NCI-H1694 treated with DMSO at 0.1 percent for 48 hours (cell line): ENCODE measurements at regions not wholly inside any gene's neighbourhood (a gene's known extent, or its start where the extent isn't known, plus 50 kb on each side); places are given as distances from the start of the nearest gene placed in this dataset.

Experiments
- DNase-seq: peaks from one replicate; lab custom pipeline; 2025; lab: John Stamatoyannopoulos, UW

DNA sequence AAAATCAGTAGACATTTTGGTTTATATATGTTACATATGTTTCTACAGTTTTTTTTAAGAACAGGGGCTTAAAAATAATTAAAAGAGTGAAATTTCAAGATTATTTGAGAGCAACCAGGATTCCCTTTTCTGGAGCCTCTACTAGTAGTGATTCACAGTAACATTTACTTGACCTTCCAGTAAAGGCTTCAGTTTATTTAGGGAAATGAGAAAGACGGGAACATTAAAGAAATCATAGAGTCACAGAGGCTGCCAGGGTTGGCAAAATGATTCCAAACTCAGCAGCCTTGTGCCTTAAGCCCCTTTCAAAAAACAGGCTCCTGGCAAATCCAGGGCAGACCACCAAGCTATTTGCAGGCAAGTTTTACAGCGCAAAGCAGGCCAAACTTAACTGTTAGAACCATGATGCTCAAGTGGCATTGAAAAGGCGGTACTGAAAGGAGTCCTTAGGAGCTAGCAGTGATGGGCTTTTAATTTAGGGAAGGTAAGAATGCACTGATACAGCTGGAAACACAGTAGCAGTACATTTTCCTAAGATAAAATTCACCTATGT, 201.1 kb upstream of the ADAMTS9 start:
- DNase-seq: no peak

DNA sequence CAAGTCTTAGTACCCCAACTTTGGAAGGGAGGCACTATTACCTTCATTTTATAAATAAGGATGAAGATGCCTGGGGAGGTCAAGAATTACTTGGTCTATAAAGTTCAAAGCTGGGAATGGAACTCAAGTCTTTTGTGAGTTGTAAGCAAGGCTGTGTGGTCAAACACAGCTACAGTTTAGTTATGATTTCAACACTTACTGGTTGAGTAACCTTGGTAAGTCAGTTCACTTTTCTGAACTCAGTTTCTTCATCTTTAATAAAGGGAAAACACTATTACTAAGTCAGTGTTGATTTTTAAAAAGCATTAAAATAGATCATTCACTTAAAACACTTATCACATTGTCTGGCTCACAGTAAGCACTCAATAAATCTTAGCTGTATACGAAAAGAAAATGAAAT, 200.4 kb upstream of the ADAMTS9 start:
- DNase-seq: no peak

DNA sequence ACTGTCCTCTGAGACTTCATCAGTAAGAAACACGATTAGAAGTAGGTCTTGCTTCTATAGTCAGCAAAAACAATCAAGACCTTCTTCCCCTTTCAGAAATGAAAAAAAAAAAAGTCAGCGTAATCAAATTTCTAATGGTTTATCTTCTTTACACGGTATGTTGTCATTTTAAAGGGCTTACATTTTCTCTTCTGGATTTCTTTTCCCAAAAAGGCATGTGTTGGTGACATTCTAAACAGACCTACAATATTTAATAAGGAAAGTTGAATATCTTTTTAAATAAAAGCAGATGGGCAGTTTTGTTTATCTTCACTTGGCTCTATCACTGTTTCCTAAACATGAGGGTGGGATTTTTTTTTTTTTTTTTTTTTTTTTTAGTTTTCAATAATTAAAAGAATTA, 197.3 kb upstream of the ADAMTS9 start:
- no peak for DNase-seq

DNA sequence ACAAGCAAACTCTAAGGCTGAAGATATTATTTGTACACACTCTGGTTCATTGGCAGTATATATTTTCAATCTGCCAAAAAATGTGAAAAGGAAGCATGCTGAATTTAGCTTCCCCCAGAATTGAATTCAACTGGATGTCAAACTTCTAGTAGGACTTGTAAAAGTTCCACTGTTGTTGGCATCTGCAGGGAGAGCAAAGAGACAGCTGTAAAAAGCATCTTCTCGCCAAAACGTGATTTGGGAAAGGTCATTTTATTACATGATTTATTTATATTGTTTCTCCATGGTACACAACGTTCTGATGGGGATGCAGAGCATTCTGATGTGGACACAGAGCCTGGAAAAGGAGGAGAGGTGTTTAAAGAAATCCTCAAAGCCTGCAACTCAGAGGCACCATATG, 196.7 kb upstream of the ADAMTS9 start:
- no peak for DNase-seq

DNA sequence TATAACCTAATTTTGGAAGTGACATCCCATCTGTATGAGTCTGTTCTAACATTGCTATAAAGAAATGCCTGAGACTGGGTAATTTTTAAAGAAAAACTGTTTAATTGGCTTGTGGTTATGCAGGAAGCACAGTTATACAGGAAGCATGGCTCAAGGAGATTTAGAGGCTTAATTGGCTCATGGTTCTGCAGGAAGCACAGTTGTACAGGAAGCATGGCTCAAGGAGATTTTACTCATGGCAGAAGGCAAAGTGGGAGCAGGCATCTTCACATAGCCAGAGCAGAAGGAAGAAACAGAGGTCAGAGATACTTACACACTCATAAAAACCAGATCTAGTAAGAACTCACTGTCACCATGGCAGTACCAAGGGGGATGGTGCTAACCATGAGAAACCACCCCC, 193.1 kb upstream of the ADAMTS9 start:
- no peak for DNase-seq

DNA sequence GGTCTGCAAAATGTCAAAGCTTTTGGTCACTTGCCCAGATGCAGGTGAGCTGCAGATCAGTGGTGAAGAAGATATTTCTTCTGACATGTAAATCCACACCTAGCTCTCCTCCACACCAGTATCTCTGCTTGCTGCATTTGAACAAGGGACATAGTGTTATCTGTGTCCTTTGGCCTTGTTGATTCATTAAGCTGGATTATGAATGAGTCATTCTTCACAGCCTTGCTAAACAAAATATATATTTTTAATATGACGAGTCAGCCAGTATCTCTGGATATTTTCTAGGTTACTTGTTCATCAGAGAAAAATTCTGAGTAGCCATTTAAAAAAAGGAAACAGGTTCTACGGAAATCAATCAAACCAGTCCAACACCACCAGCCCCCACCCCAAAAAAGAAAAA, 190.6 kb upstream of the ADAMTS9 start:
- DNase-seq: no peak

DNA sequence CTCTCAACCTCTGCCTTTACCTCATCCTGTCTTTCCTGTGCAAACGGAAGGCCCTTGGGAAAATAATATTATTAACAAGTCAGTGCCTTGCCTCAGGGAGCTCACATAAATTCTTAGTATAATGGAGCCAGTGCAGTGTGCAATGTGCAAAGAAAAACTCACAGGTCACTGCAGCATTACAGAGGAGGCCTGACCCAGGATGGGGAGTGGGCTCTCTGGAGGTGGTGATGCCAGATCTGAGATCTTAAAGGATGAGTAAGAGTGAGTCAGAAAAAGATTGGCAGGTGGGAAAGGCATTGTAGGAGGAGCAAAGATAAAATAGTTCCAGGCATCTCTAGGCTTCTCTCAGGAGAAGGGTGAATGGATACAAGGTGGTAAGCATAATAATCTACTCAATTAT, 185.6 kb upstream of the ADAMTS9 start:
- DNase-seq: no peak

DNA sequence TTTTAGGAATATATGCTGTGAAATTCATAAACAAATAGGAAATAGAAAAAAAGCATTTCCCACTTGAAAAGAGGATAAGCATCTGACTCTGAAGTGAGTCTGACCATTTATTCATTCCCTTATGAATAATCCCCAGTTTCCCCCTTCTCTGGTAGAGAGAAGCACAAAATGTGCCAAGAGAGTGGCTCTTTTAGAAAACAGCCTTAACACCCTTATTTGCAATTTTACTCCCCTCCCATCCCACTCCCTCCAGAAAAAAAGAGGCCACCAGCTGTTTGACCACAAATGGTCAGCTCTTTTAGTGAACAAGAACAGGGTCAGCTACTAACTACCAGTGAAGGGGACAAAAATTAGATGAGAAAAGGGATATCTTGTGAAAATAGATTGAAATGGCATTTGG, 184.5 kb upstream of the ADAMTS9 start:
- no peak for DNase-seq

DNA sequence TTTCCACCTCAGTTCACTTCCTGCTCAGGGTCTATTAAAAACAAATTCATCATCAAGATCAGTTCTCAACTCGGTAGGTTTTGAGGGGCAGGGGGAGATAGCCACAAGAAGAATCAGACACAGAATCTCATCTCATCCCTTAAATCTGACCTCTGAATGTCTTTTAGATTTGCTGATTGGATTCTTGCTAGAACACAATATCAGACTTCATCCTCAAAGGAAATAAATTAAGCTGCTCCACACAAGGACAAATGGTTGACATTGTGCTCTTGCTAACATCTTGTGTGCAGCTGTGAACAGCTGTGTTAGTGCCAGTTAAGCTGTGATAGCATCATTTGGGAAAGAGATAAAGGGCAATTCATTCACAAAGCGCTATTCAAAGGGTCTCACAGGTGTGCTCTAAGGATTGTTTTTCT, 184.0 kb upstream of the ADAMTS9 start:
- no peak for DNase-seq

DNA sequence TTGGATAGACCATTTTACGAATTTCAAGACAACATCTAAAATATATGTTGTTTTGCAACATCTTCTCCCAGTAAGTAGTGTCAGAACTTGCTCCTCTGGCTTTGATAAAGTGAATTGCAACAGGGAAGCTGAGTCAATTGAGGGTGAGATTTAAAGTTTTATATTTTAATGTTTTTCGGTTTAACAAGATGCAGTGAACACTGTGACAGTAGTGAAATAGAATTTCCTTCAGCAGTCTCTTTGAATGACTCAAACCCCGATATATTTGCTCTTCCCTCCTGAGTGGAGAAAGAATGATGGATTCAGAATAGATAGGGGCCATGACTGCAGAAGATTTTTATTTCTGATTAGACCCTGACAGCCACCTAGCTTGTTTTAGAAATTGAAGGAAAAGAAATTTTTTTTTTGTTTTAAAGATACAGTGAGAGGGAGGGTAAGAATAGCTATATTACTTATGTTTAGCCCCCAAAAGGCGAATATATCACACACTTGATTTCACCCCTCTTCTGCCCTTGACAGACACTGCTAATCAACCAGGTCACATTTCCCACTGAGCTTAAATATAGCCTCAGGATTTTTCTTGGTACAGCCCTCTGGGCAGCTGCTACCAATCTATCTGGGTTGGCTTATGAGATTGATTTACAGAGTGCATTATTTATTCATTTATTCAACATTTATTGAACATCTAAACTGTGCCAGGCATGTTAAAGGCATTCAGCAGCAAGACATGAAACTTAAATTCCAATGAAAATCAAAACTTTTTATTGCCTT, 183.3 kb upstream of the ADAMTS9 start:
- DNase-seq: no peak

DNA sequence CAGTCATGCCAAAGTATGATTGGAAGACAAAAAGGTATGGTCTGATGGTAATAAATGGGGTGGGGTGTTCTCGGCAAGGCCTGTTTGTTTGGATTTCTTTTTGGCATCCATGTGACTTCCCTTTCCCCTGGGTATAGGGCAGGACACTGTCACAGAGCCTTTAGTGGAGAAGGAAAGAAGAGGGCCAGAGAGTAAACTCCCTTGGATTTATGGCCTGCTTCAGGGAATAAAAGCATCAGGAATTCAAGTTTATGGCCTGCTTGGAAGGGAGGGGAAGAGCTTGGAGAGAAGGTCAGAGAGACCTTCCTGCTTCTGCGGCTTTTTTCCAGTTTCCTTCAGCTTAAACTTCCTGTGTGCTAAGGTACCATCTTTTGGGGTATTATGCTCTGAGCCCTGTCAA, 179.4 kb upstream of the ADAMTS9 start:
- DNase-seq: no peak

DNA sequence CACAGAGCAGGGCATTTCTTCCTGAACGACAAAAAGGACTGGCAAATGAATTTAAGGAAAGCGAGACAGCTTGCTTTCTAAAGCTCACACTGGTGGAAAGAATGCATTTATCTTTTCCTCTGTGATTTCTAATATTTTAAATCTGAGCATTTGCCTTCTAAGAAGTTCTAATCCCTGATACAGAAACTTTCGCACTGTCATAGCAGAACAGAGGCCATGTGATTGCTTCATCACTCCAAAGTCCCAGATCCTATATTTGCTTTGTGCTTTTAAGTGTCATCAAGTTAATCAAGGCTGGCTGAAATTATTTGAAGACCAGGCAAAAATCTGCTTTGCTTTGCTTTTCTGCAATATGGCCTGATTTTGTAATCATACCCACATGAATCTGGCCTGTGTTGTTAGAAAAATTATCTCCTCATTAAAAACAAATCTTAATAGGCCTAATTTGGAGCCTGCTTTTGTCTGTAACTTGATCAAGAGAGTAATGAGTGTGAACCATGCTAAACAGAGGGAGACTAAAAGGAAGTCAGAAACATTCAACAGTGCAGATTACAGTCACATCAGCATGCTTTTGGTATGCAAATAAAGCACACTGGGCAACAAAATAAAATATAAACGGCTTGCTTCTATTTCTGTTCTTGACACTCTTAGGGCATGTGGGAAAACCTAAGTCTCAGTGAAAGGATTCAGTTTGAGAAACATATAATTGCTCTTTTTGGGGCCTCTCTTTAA, 178.2 kb upstream of the ADAMTS9 start:
- no peak for DNase-seq

DNA sequence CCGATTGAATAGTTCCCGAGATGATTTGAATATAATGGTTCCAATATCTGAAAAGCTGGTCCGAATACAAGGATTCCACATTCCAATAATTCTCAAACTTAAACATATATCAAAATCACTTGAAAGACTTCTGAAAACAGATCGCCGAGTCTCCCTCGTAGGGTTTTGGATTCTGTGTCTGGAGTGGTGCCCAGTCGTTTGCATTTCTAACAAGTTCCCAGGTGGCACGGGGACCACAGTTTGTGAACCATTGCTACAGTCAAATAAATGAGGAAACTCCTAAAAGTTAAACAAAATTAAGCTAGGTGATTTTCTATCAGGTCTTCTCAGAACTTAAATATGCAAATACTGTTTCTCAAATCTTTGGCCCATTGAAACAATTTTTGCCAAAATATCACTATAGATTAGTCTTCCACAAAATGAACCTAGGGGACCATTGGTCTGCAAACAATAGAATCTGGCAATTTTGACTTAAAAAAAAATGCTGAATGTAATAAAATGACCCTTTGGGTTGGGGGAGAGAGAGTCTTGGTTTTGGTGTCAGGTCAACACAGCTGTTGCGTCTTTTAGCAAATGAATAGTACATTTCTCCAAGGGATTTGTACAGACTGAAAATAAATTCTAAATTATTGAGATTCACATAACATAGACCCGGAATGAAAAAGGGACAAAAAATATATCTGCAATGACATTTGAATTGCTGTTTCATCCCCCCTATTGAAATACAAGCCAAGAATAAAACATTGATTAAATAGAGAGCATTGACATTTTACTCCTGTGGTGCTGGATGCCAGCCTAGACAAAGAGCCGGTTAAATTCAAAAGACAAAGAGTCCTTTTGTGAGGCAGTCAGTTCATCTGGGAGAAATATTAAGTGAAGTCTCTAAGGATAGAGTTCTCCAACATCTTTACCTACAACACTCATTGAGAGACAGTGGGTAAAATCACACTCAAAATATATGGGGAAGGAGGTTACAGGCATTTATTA, 175.7 kb upstream of the ADAMTS9 start:
- no peak for DNase-seq

DNA sequence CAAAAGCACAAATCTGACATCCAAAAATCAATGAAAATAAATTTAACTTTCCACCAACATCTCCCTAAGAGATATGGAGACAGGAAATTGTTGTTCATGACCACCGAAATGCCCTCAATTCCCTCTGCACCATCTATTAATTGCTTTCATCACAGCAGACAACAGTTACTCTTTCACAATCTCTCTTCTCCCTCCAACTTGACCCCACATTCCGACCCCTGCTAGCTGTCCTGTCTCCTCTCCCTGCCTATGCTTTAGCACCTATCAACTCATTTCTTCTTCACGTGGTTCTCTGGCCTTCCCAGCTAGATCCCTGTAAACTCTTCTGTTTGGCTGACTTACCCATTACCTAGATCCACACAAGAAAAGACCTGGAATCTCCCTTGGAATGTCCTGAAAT, 173.9 kb upstream of the ADAMTS9 start:
- DNase-seq: no peak

DNA sequence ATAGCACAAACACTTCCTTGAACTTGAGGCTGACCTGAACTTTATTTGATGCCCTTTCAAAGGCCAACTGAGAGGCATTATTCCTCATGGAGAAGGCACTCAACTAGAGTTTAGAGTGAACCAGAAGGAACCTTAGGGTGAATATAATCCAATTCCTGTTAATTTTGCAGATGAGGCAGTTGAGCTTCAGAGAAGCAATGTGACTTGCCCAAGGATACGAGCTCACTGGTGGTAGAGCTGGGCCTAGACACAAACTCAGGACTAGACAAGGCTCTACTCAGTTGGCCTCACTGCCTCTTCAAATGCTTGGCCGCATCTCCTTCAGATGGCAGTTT, 172.7 kb upstream of the ADAMTS9 start:
- DNase-seq: no peak

DNA sequence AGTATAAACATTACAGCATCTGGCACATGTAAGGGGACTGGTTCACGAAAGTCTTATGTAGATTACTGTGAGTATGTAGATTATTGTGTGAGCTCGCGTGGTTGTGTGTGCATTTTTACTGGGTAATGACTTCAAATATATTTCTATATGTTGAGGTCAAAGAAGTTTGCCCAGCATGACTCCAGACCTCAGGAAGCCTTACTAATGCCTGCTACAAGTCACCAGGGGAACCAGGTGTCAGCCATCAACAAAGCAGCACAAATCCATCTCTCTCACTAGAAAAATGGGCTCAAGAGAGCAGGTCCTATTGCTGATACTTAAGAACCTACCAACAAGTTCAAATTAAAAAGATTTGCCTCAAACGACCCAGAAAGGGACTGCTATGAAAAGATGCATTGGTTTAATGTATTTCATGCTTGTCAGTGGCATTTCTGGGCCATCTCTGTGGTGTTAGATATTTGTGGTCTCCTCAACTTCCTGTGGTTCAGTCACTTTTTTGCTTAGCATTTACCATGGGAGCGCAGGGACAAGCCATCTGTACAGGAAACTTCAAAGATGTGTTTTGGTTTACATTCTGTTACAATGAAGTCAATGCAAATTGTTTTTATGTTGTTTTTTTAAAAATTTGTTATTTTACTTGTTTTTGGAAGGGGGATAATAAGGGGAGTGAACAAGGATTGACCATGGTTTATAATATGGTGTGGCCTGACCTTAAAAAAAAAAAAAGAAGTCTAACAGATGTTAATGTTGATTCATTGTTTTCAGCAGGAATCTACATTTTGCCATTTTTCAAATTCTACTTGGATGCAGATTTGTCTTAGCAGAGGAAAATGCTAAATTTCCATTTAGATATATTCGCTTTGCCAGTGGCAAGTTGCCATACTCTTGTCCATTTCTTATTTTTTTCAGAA, 172.1 kb upstream of the ADAMTS9 start:
- DNase-seq: no peak

DNA sequence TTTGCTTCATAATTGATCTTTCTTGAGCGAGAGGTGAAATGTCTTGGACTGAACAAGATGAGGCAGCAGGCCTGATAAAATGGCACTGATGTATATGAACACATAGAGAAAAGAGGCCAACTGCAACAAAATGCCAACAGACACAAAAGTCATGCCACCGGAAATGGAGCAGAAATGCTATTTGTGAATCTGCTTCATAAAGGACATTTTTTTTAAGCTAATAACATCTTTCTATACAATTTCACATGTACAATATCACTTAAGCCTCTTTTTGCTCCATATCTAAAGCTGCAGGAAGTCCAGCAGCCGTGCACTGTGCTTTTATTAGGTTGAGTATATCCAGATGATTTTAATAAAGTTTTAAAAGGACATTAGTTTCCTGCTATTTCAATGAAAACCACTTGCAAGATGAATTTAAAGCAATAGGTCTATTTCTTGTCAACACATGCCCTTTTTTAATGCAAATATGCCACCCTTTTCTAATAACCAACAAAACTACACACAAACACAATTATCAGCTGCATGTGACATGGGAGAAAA, 169.2 kb upstream of the ADAMTS9 start:
- DNase-seq: no peak

DNA sequence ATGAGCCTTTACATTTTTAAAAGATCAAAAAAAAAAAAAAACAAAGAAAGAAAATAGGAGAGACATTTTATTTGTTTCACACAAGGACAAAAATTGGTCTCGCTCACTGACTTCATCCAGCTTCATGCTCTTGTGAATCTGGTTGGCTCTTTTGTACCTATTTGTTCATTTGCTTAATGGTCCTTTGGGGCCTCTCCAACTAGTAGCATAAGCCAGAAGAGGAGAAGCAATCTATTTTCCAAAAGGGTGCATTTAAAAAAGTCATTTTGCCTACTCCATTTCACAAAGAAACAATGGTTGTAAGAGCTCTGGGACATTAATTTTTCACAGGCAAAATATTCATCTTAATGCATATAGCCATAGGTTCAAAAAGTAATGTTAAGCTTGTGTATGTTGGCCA, 168.3 kb upstream of the ADAMTS9 start:
- no peak for DNase-seq

DNA sequence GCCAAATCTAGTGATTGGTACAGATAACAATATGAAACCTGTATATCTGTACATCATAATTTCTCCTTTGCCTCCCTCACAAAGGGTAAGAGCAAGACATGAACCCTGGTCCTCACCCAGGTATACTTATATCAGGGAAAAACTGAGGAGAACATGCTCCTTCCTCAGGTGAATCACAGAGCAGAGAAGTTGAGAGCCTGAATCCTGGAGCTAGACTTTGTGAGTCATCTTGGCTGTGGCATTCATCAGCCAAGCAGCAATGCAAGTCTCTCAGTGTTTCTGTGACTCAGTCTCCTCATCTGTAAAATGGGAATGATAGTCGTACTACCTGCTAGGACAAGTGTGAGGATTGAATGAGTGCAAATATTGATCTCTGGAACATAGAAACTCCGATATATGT, 165.7 kb upstream of the ADAMTS9 start:
- no peak for DNase-seq

DNA sequence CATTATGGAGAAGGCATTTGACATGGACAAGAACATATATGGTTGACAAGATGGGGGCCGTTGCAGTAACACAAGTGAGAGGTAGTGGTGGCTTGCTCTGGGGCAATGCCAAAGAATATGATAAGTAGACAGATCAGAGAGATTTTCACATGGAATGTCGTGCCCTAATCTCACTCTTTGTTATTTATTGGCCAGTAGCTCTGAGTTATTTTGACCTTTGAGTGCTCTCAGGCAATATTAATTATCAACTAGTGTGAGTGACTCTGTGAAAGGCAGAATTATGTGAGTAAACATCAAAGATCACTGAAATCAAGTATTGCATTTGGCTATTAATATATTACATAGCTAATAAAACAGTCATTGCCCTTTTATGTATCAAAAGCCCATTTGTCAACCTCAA, 164.9 kb upstream of the ADAMTS9 start:
- DNase-seq: no peak

DNA sequence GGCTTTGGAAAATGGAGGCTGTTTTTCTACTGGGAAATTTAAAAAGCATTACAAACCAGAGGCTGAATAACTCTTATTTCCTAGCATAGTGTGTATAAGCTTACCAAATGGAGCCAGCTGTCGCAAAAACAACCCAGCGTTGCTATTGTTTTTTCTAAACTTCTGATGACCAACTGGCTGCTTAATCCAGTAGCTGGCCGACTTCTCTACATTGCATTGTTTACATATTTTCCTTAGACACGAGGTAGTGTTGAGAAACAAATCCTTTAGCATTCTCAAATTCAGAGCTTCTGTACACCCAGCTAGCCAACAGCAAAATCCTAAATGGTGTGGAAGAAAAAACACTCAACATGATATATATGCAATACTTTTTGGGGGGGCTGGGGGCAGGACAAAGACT, 161.0 kb upstream of the ADAMTS9 start:
- DNase-seq: no peak
